ENCODE measurements at regions not wholly inside any gene's neighbourhood (a gene's known extent, or its start where the extent isn't known, plus 50 kb on each side); places are given as distances from the start of the nearest gene placed in this dataset.

DNA sequence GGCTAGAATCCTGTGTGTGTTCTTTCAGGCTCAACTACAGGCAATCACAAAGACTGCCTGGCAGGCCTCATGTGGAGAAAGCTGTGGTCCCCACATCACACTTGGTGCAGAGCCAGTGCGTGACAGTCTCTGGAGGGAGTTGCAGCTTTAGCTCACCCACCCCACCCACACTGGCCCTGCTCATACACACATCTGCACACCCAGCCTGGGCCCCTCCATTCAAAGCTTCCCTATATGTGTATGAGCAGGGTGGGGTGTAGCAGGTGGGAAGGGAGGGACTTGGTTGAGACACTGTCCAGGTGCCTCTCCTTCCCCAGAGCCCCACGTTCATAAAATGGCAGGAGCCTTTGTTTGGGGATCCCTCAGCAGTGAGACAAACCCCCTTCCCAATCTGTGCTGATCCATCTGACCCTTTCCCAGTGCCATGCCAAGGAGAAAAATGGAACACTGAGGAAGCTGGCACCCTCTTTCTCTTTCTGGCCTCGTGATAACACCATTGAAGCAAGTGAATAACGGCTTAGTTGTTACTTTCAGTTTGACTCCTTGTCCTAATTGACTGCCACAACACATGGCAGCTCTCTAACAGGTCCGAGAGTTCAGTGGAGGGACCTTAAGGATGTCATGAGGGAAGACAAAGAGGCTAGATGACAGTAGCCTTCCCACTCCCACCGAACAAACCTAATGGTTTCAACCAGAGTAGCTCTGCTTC lies 53.8 kb upstream of the NRSN1 start:
- TF ChIP-seq, protein P1, sequence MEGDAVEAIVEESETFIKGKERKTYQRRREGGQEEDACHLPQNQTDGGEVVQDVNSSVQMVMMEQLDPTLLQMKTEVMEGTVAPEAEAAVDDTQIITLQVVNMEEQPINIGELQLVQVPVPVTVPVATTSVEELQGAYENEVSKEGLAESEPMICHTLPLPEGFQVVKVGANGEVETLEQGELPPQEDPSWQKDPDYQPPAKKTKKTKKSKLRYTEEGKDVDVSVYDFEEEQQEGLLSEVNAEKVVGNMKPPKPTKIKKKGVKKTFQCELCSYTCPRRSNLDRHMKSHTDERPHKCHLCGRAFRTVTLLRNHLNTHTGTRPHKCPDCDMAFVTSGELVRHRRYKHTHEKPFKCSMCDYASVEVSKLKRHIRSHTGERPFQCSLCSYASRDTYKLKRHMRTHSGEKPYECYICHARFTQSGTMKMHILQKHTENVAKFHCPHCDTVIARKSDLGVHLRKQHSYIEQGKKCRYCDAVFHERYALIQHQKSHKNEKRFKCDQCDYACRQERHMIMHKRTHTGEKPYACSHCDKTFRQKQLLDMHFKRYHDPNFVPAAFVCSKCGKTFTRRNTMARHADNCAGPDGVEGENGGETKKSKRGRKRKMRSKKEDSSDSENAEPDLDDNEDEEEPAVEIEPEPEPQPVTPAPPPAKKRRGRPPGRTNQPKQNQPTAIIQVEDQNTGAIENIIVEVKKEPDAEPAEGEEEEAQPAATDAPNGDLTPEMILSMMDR (IDR thresholded peaks at IDR 0.05), result no peak
- no peak for TF ChIP-seq POLR2A (IDR thresholded peaks at IDR 0.05)
